Activated B cell treated with CpG ODN at 0.5 μM for 24 hours (primary cell): ENCODE measurements at regions not wholly inside any gene's neighbourhood (a gene's known extent, or its start where the extent isn't known, plus 50 kb on each side); places are given as distances from the start of the nearest gene placed in this dataset.

ENCODE experiments used
- ATAC-seq: fragments of 200-7000 bp; cut with Tn5 transposase; one replicate; pipeline ENCODE4 v1.10.0; 2021; ENCODE audit warnings: low read depth, mild to moderate bottlenecking, moderate library complexity
- CTCF ChIA-PET: fragments of 350-600 bp; sonication (Branson Sonifier 250); formaldehyde crosslinking; loops from one replicate; lab custom pipeline; 2021; ENCODE audit warnings: antibody characterized with exemption; lab: Charles Lee
- POLR2A ChIA-PET: fragments of 350-600 bp; sonication (Branson Sonifier 250); formaldehyde crosslinking; loops from one replicate; lab custom pipeline; 2021; ENCODE audit warnings: antibody characterized with exemption; lab: Charles Lee
- DNase-seq: peaks from one replicate; pipeline ENCODE4 v3.0.0; 2022
- H3K27ac Mint-ChIP-seq: one replicate; pipeline ENCODE4 v1.8.0; 2020; ENCODE audit warnings: mixed read lengths
- H3K27me3 Mint-ChIP-seq: one replicate; pipeline ENCODE4 v1.8.0; 2021; ENCODE audit warnings: mixed read lengths
- H3K36me3 Mint-ChIP-seq: one replicate; pipeline ENCODE4 v1.8.0; 2021; ENCODE audit warnings: low read depth, mixed read lengths
- H3K4me1 Mint-ChIP-seq: one replicate; pipeline ENCODE4 v1.8.0; 2021; ENCODE audit warnings: mixed read lengths
- H3K4me3 Mint-ChIP-seq: one replicate; pipeline ENCODE4 v1.8.0; 2020; ENCODE audit warnings: mild to moderate bottlenecking, mixed read lengths
- H3K9me3 Mint-ChIP-seq: one replicate; pipeline ENCODE4 v1.8.0; 2020; ENCODE audit warnings: mixed read lengths
- CTCF ChIP-seq: fragments of 200-600 bp; IDR thresholded peaks from one replicate; pipeline ENCODE4 v1.8.0; 2022; ENCODE audit warnings: antibody characterized with exemption, mild to moderate bottlenecking
- intact Hi-C: fragments of 100-400 bp; cut with micrococcal nuclease; formaldehyde crosslinking; loops from one replicate; pipeline ENCODE4 v1.15.1; 2024

GRCh38 chr5:2110137-2110933, 227.6 kb upstream of the IRX4 start:
- ATAC-seq (no peak), DNase-seq (no peak)
- intact Hi-C loops, result no loop called here
- Mint-ChIP-seq H3K27ac (no peak overlapping the region), H3K4me3 (no peak overlapping the region), H3K4me1 (no peaks in the 10 kb centered on the region), H3K27me3 (no peaks in the 10 kb centered on the region), H3K9me3 (peaks cover 16% of the 10 kb centered on the region), H3K36me3 (no peaks in the 10 kb centered on the region)
- no peak for TF ChIP-seq CTCF
- ChIA-PET CTCF (no interaction called here), POLR2A (no interaction called here)

DNA sequence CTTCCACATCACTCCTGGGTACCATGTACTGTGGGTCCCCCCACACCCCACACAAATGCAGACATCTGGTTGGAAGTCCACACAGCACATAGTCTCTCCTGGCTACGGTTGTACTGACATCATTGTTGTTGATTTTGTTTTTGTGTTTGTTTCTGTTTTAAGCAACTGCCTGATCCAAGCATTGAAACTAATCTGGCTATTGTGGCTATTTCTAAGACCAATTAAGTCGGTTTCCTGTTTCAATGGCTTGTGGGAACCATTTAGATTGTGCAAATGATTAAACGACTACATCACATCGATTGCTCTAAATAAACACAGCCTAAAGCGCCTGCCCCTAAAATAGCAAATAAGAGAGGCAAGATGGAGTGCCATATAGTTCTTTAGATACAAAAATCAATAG, 226.8 kb upstream of the IRX4 start:
- no peaks in the 10 kb centered on the region for H3K4me1 Mint-ChIP-seq
- ATAC-seq, result no peak

GRCh38 chr5:2106721-2107120, 224.0 kb upstream of the IRX4 start:
- peaks cover 13% of the 10 kb centered on the region for H3K9me3 Mint-ChIP-seq
- H3K4me1 Mint-ChIP-seq, result no peaks in the 10 kb centered on the region
- ATAC-seq (no peak), DNase-seq (no peak)
- no peaks in the 10 kb centered on the region for H3K36me3 Mint-ChIP-seq
- no peak for TF ChIP-seq CTCF
- no peak overlapping the region for H3K4me3 Mint-ChIP-seq
- POLR2A ChIA-PET, result no interaction called here
- CTCF ChIA-PET, result no interaction called here
- H3K27ac Mint-ChIP-seq, result no peak overlapping the region
- no peaks in the 10 kb centered on the region for H3K27me3 Mint-ChIP-seq
- intact Hi-C loops, result no loop called here

More for the DNA sequence above, 226.8 kb upstream of the IRX4 start:
- H3K4me3 Mint-ChIP-seq, result no peak overlapping the region
- no peaks in the 10 kb centered on the region for H3K36me3 Mint-ChIP-seq
- no peak for TF ChIP-seq CTCF
- H3K9me3 Mint-ChIP-seq, result peaks cover 16% of the 10 kb centered on the region
- no peak for DNase-seq
- no peaks in the 10 kb centered on the region for H3K27me3 Mint-ChIP-seq
- ChIA-PET POLR2A (no interaction called here), CTCF (no interaction called here)
- no peak overlapping the region for H3K27ac Mint-ChIP-seq
- intact Hi-C loops, result no loop called here

- Mint-ChIP-seq H3K27ac (no peak overlapping the region), H3K9me3 (peaks cover 13% of the 10 kb centered on the region), H3K4me1 (no peaks in the 10 kb centered on the region), H3K27me3 (no peaks in the 10 kb centered on the region), H3K4me3 (no peak overlapping the region), H3K36me3 (no peaks in the 10 kb centered on the region)
- DNase-seq (no peak), ATAC-seq (no peak)
- TF ChIP-seq CTCF, result no peak
- CTCF ChIA-PET, result no interaction called here
- intact Hi-C loops, result no loop called here
- POLR2A ChIA-PET, result no interaction called here
Measured at GRCh38 chr5:2105141-2105540, 222.4 kb upstream of the IRX4 start.

GRCh38 chr5:2103940-2104339, 221.2 kb upstream of the IRX4 start:
- Mint-ChIP-seq H3K9me3 (peaks cover 13% of the 10 kb centered on the region), H3K27me3 (no peaks in the 10 kb centered on the region), H3K4me1 (no peaks in the 10 kb centered on the region), H3K36me3 (no peaks in the 10 kb centered on the region), H3K27ac (no peak overlapping the region), H3K4me3 (no peak overlapping the region)
- CTCF ChIA-PET, result no interaction called here
- intact Hi-C loops, result no loop called here
- ATAC-seq, result no peak
- DNase-seq, result no peak
- POLR2A ChIA-PET, result no interaction called here
- TF ChIP-seq CTCF, result no peak
